GM23248 (cell line): ENCODE measurements at regions not wholly inside any gene's neighbourhood (a gene's known extent, or its start where the extent isn't known, plus 50 kb on each side); places are given as distances from the start of the nearest gene placed in this dataset.

Experiments
- DNase-seq: peaks from one replicate; pipeline ENCODE4 v3.0.0-alpha.2; 2015
- H2AFZ ChIP-seq: fragments of 200-600 bp; sonication (generic); 2 replicates; pipeline ENCODE4 v1.6.1; 2016; ENCODE audit warnings: antibody characterized with exemption
- H3F3A ChIP-seq: fragments of 200-600 bp; sonication (generic); 2 replicates; pipeline ENCODE4 v1.6.1; 2016; ENCODE audit warnings: mild to moderate bottlenecking, antibody characterized with exemption, mixed run types; ENCODE audit not compliant: insufficient read depth
- H3K27ac ChIP-seq: fragments of 200-600 bp; sonication (generic); 2 replicates; pipeline ENCODE4 v1.5.1; 2016; ENCODE audit warnings: mild to moderate bottlenecking
- H3K27me3 ChIP-seq: fragments of 200-600 bp; sonication (generic); replicated peaks from 2 replicates; pipeline ENCODE4 v1.6.1; 2016; ENCODE audit warnings: mild to moderate bottlenecking; ENCODE audit not compliant: insufficient read depth
- H3K36me3 ChIP-seq: fragments of 200-600 bp; sonication (generic); 2 replicates; pipeline ENCODE4 v1.6.1; 2016; ENCODE audit warnings: low read depth, mild to moderate bottlenecking
- H3K4me1 ChIP-seq: fragments of 200-600 bp; sonication (generic); 2 replicates; pipeline ENCODE4 v1.6.1; 2016; ENCODE audit warnings: mild to moderate bottlenecking; ENCODE audit not compliant: insufficient read depth
- H3K4me2 ChIP-seq: fragments of 200-600 bp; sonication (generic); one replicate; pipeline ENCODE4 v1.6.1; 2016; ENCODE audit warnings: mild to moderate bottlenecking; ENCODE audit not compliant: unreplicated experiment
- H3K4me3 ChIP-seq: fragments of 200-600 bp; sonication (generic); 2 replicates; pipeline ENCODE4 v1.5.1; 2016; ENCODE audit warnings: mild to moderate bottlenecking
- H3K79me2 ChIP-seq: fragments of 200-600 bp; sonication (generic); 2 replicates; pipeline ENCODE4 v1.6.1; 2016; ENCODE audit warnings: mild to moderate bottlenecking; ENCODE audit not compliant: insufficient read depth
- H3K9ac ChIP-seq: fragments of 200-600 bp; sonication (generic); 2 replicates; pipeline ENCODE4 v1.6.1; 2016; ENCODE audit warnings: mild to moderate bottlenecking
- H3K9me2 ChIP-seq: fragments of 200-600 bp; sonication (generic); 2 replicates; pipeline ENCODE4 v1.6.1; 2016; ENCODE audit warnings: mixed run types, mild to moderate bottlenecking, moderate library complexity; ENCODE audit not compliant: insufficient read depth
- H3K9me3 ChIP-seq: fragments of 200-600 bp; sonication (generic); one replicate; pipeline ENCODE4 v1.6.1; 2017; ENCODE audit warnings: low read depth
- H4K20me1 ChIP-seq: fragments of 200-600 bp; sonication (generic); 2 replicates; pipeline ENCODE4 v1.6.0; 2016; ENCODE audit not compliant: insufficient read depth
- EZH2 ChIP-seq: fragments of 200-600 bp; sonication (generic); IDR thresholded peaks from 2 replicates; pipeline ENCODE4 v1.6.1; 2018; ENCODE audit warnings: antibody characterized with exemption, mild to moderate bottlenecking; ENCODE audit not compliant: insufficient read depth, poor library complexity, severe bottlenecking
- EZH2phosphoT487 ChIP-seq: fragments of 200-600 bp; sonication (generic); IDR thresholded peaks from 2 replicates; pipeline ENCODE4 v1.6.1; 2018; ENCODE audit warnings: antibody characterized with exemption, moderate library complexity, mild to moderate bottlenecking, low read depth; ENCODE audit not compliant: insufficient read depth
- WGBS, 2 experiments: methylation state at CpG; one replicate each; pipeline ENCODE4 v1.1.6; 2015 to 2017; ENCODE audit warnings: low lambda C conversion rate in 2 of 2, low coverage in 1 of 2; ENCODE audit errors: missing lambda C conversion rate in 2 of 2; 5-methylcytosine and 5-hydroxymethylcytosine counted together
- in situ Hi-C: fragments of 300-500 bp; cut with MboI; formaldehyde crosslinking; loops from 2 replicates; pipeline ENCODE4 v1.15.0; 2020

DNA sequence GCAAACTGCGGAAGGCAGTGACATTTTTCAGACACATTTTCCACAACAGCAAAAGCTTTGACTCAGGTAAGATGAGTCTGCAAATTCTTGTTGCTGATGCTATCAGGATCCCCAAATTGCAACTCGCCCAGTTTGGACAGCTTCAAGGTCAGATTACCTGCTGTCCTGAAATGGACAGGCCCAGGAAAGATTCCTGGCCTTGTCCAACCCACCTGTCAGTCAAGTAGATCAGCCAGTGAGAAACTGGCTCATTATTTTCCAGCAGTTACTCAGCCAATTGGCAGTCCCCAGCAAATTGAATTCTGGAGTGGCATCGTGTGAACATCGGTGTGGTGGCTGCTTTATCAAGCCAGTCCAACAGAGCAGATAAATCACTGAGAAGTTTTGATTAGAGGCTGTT, 84.5 kb upstream of the SNAP25 start:
- Histone ChIP-seq H3K4me1 (no peaks in the 10 kb centered on the region), H2AFZ (no peak overlapping the region), H3K27ac (no peak overlapping the region), H3F3A (no peaks in the 10 kb centered on the region), H4K20me1 (no peaks in the 10 kb centered on the region), H3K27me3 (peaks cover 57% of the 10 kb centered on the region), H3K36me3 (no peaks in the 10 kb centered on the region), H3K4me3 (no peak overlapping the region), H3K4me2 (no peak overlapping the region), H3K9ac (no peak overlapping the region), H3K79me2 (no peaks in the 10 kb centered on the region), H3K9me2 (no peaks in the 10 kb centered on the region), H3K9me3 (no peaks in the 10 kb centered on the region)
- in situ Hi-C loops: no loop called here
- 25 to 36% methylated on average over 4 of the region's 4 CpGs for WGBS, 2 experiments
- DNase-seq: no peak
- TF ChIP-seq EZH2: no peak
- no peak for TF ChIP-seq EZH2phosphoT487

DNA sequence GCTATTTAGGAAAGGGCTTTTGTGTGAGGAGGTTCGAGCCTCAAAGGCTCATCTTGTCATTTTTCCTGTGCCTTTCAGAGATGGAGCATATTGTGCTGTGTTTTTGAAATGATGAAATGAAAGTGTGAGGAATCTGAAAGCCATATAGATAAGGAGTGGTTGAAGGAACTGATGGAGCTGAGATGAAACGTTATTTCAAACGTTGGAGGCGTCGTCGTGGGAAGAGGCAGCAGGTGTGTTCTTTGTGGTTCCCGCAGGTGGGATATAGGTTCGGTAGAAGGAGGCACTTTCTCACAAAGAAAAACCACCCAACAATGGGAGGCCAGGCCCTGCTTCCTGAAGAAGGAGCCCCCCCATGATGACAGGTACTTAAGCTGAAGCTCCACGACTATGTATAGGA, 83.2 kb upstream of the SNAP25 start:
- Histone ChIP-seq H3K79me2 (no peaks in the 10 kb centered on the region), H3F3A (no peaks in the 10 kb centered on the region), H3K27ac (no peak overlapping the region), H4K20me1 (no peaks in the 10 kb centered on the region), H2AFZ (no peak overlapping the region), H3K4me2 (no peak overlapping the region), H3K9me2 (no peaks in the 10 kb centered on the region), H3K27me3 (peaks cover 47% of the 10 kb centered on the region), H3K36me3 (no peaks in the 10 kb centered on the region), H3K4me1 (no peaks in the 10 kb centered on the region), H3K4me3 (no peak overlapping the region), H3K9me3 (no peaks in the 10 kb centered on the region), H3K9ac (no peak overlapping the region)
- in situ Hi-C loops: no loop called here
- no peak for TF ChIP-seq EZH2phosphoT487
- TF ChIP-seq EZH2: no peak
- WGBS, 2 experiments: 63% methylated on average over 9 of the region's 9 CpGs
- no peak for DNase-seq

DNA sequence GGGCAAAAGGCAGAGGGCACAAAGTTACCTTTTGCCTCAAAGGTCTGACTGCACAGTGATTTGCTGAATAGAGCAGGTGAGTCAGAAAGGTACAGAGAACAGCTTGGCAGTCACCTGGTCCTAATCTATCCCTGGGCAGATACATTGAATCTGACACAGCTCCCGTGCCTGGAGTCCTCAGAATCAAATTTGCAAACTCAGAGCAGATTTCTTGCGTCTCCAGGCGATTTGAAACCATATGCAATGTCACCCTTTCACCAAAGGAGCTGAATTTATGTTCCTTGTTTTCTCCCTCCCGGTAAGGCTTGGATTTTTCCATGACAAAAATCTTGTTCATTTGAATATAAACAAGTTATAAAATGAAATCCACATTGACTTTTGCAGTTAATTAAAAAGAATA, 81.6 kb upstream of the SNAP25 start:
- no peaks in the 10 kb centered on the region for H3K4me1 ChIP-seq
- 1 to 7% methylated on average over 4 of the region's 4 CpGs for WGBS, 2 experiments
- H3K4me2 ChIP-seq: no peak overlapping the region
- TF ChIP-seq EZH2 (no peak), EZH2phosphoT487 (no peak)
- no peaks in the 10 kb centered on the region for H3F3A ChIP-seq
- H3K9ac ChIP-seq: no peak overlapping the region
- H3K9me2 ChIP-seq: no peaks in the 10 kb centered on the region
- no peaks in the 10 kb centered on the region for H3K36me3 ChIP-seq
- H3K79me2 ChIP-seq: no peaks in the 10 kb centered on the region
- peaks cover 34% of the 10 kb centered on the region for H3K27me3 ChIP-seq
- in situ Hi-C loops: no loop called here
- no peaks in the 10 kb centered on the region for H4K20me1 ChIP-seq
- no peak overlapping the region for H3K27ac ChIP-seq
- H2AFZ ChIP-seq: no peak overlapping the region
- no peaks in the 10 kb centered on the region for H3K9me3 ChIP-seq
- DNase-seq: no peak
- no peak overlapping the region for H3K4me3 ChIP-seq

DNA sequence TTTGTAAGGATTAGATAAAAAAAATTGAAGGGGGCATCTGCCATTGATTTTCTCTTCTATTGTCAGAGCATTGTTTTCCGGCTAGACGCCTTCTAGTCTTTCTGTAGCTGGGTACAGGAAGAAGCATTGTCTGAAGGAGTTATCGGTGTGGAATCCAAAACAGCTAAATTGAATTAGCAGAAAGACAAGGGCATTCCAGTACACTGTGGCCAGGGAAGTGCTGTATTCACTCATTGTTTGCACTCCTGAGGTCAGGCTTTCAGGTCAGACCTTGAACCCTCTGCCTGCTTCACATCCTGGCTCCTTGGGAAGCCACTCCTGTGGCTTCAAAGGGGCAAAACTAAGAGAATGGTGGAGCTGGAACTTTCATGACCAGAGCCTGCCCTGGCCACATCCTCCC, 81.1 kb upstream of the SNAP25 start:
- 7% methylated on average over 3 of the region's 3 CpGs for WGBS, 2 experiments
- Histone ChIP-seq H3K36me3 (no peaks in the 10 kb centered on the region), H3K27ac (no peak overlapping the region), H3K79me2 (no peaks in the 10 kb centered on the region), H3K9me2 (no peaks in the 10 kb centered on the region), H3K27me3 (peaks cover 30% of the 10 kb centered on the region), H3K9me3 (no peaks in the 10 kb centered on the region), H2AFZ (no peak overlapping the region), H3K4me2 (no peak overlapping the region), H3K4me3 (no peak overlapping the region), H3F3A (no peaks in the 10 kb centered on the region), H4K20me1 (no peaks in the 10 kb centered on the region), H3K4me1 (no peaks in the 10 kb centered on the region), H3K9ac (no peak overlapping the region)
- in situ Hi-C loops: no loop called here
- no peak for TF ChIP-seq EZH2phosphoT487
- no peak for TF ChIP-seq EZH2
- peak; percentile 4 for DNase-seq

DNA sequence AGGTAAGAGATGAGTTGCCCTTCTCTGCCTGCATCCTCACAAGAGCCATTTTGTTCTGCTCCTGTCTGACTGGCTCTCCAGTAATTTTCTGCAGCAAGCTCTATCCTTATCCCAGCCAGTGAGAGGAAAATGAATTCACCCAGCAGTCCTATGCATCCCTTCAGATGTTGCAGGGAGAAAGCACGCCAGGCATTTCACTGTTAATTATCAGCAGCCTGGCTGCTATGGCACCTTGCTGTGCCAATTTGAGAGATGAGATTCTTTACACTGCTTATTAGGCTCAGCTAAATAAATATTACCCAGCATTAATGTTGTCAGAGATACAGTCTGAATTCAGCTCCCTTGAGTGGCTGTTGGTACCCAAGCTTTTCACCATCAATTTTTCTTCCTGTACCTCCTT, 61.1 kb upstream of the SNAP25 start:
- H3K27me3 ChIP-seq: peaks cover 14% of the 10 kb centered on the region
- in situ Hi-C loops: no loop called here
- WGBS, 2 experiments: 10 to 20% methylated on average over 1 of the region's 1 CpG

More for the DNA sequence above, 61.1 kb upstream of the SNAP25 start:
- H3K27ac ChIP-seq: no peak overlapping the region
- H3K4me1 ChIP-seq: no peaks in the 10 kb centered on the region
- H3K4me3 ChIP-seq: no peak overlapping the region
- no peak overlapping the region for H3K4me2 ChIP-seq
- no peak overlapping the region for H3K9ac ChIP-seq
- TF ChIP-seq EZH2phosphoT487 (no peak), EZH2 (no peak)
- no peaks in the 10 kb centered on the region for H3K79me2 ChIP-seq
- H3K9me2 ChIP-seq: no peaks in the 10 kb centered on the region
- no peaks in the 10 kb centered on the region for H3F3A ChIP-seq
- no peaks in the 10 kb centered on the region for H3K36me3 ChIP-seq
- H4K20me1 ChIP-seq: no peaks in the 10 kb centered on the region
- no peak for DNase-seq
- H3K9me3 ChIP-seq: no peaks in the 10 kb centered on the region
- no peak overlapping the region for H2AFZ ChIP-seq
